ENCODE measurements at regions not wholly inside any gene's neighbourhood (a gene's known extent, or its start where the extent isn't known, plus 50 kb on each side); places are given as distances from the start of the nearest gene placed in this dataset.

DNA sequence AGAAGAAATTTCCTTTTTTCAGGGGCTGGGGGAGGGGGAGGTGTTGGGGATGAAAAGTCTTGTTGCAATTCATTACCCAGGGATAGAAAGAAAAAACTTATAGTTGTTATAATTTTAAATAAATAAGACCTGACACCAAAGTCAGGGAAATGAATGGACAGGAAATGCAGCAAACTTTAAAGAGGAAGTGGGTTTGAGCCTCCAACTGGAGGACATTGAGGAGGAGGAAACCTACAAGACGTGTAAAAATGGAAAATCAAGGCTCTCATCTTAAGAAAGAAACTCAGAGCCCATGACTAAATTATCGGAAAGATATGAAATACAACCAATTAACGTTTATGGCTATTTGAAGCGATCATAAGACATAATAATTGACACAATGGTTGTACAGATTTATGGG is 54.4 kb downstream of the NIBAN1 start:
- no peak for DNase-seq
- Histone ChIP-seq H3K9me3 (peaks cover 0 to 5% (median 1%) of the 10 kb centered on the region in 8 donors), H3K4me1 (peaks cover 0 to 12% (median 3%) of the 10 kb centered on the region in 6 donors), H3K27me3 (replicated peaks in 1 of 7) (no peaks in the 10 kb centered on the region), H3K36me3 (no peaks in the 10 kb centered on the region), H3K4me3 (no peak overlapping the region), H3K27ac (no peak overlapping the region)
- WGBS, 5 donors, result 61 to 73% (median 65%) methylated on average over 4 of the region's 4 CpGs
- intact Hi-C loops (cut with DNase I; ENCODE audit: low total_unique reads), result no loop called here
- no peak for TF ChIP-seq POLR2AphosphoS5 (IDR thresholded peaks at IDR 0.05)
- TF ChIP-seq POLR2A (IDR thresholded peaks at IDR 0.05), result no peak
- no peak for TF ChIP-seq CTCF (IDR thresholded peaks at IDR 0.05 in 8 of 11, conservative IDR thresholded peaks at IDR 0.05 in 3 of 11)

DNA sequence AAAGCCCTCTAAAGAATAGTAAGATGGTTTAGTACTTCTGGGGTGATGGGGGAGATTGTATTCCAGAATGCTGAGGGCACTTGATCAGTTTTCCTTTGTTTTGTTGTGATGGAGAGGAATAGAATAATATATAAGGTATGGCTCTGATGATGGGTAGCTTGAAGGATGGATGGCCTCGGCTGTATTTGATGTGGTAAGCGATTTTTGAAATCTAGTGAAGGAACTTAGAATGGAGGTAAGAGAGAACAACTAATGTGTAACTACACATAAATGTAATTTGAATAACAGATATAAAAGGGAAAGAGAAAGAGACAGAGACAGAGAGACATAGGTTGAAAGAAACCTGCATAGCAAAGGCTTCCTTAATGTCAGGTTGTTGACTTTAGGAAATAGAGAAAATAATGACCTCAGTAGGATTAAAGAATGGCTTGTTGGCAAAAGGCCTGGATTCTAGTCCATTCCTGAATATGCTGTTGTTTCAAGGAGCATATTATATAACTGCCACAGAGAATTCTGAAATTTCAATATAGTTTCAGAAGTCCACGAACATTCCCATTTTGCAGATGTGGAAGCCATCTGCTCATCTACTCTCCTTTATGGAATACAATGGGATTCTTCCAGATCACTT is 58.7 kb downstream of the NIBAN1 start:
- Histone ChIP-seq H3K36me3 (no peaks in the 10 kb centered on the region), H3K27ac (no peak overlapping the region), H3K9me3 (no peaks in the 10 kb centered on the region), H3K27me3 (replicated peaks in 1 of 7) (no peaks in the 10 kb centered on the region), H3K4me3 (no peak overlapping the region), H3K4me1 (peaks cover 0 to 12% (median 3%) of the 10 kb centered on the region in 6 donors)
- TF ChIP-seq POLR2A (IDR thresholded peaks at IDR 0.05) (no peak), POLR2AphosphoS5 (IDR thresholded peaks at IDR 0.05) (no peak), CTCF (IDR thresholded peaks at IDR 0.05 in 8 of 11, conservative IDR thresholded peaks at IDR 0.05 in 3 of 11) (no peak)
- intact Hi-C loops (cut with DNase I; ENCODE audit: low total_unique reads), result no loop called here
- 90 to 95% (median 92%) methylated on average over 3 of the region's 3 CpGs for WGBS, 5 donors
- no peak for DNase-seq

DNA sequence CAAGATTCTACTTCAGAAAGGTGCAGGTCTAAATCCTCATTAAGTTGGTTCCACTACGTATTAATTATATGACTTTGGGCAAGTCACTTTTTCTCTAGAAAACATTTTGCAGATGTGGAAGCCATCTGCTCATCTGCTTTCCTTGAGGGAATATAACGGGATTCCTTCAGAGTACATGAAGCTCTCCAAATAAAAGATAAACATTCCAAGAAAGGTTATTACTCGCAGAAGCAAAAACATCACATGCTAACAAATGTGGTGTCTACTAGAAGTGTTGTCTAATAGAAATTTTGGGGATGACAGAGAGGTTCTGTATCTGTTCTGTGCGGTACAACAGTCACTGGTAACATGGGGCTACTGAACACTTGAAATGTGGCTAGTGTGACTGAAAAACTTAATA is 60.2 kb downstream of the NIBAN1 start:
- H3K4me1 ChIP-seq, result peaks cover 0 to under 1% (median 0%) of the 10 kb centered on the region in 6 donors
- no peak overlapping the region for H3K4me3 ChIP-seq
- intact Hi-C loops (cut with DNase I; ENCODE audit: low total_unique reads), result no loop called here
- no peak for DNase-seq
- no peak for TF ChIP-seq CTCF (IDR thresholded peaks at IDR 0.05 in 8 of 11, conservative IDR thresholded peaks at IDR 0.05 in 3 of 11)
- no peak for TF ChIP-seq POLR2A (IDR thresholded peaks at IDR 0.05)
- no peak for TF ChIP-seq POLR2AphosphoS5 (IDR thresholded peaks at IDR 0.05)
- no peaks in the 10 kb centered on the region for H3K9me3 ChIP-seq
- no peaks in the 10 kb centered on the region for H3K36me3 ChIP-seq
- 90 to 97% (median 96%) methylated on average over 4 of the region's 4 CpGs for WGBS, 5 donors
- no peak overlapping the region for H3K27ac ChIP-seq
- no peaks in the 10 kb centered on the region for H3K27me3 ChIP-seq (replicated peaks in 1 of 7)

- Histone ChIP-seq H3K9me3 (no peaks in the 10 kb centered on the region), H3K27me3 (replicated peaks in 1 of 7) (no peaks in the 10 kb centered on the region), H3K27ac (no peak overlapping the region), H3K36me3 (no peaks in the 10 kb centered on the region), H3K4me3 (no peak overlapping the region), H3K4me1 (no peaks in the 10 kb centered on the region)
- intact Hi-C loops (cut with DNase I; ENCODE audit: low total_unique reads), result no loop called here
- no peak for DNase-seq
- TF ChIP-seq CTCF (IDR thresholded peaks at IDR 0.05 in 8 of 11, conservative IDR thresholded peaks at IDR 0.05 in 3 of 11), result no peak
- no peak for TF ChIP-seq POLR2A (IDR thresholded peaks at IDR 0.05)
- TF ChIP-seq POLR2AphosphoS5 (IDR thresholded peaks at IDR 0.05), result no peak
- WGBS, 5 donors, result 70 to 84% (median 80%) methylated on average over 3 of the region's 3 CpGs
Measured at GRCh38 chr1:184912392-184912791, 61.9 kb downstream of the NIBAN1 start.

Data from spleen (tissue), 11 donors.